ENCODE measurements at regions not wholly inside any gene's neighbourhood (a gene's known extent, or its start where the extent isn't known, plus 50 kb on each side); places are given as distances from the start of the nearest gene placed in this dataset.

GRCh38 chr5:2669913-2670312, 81.6 kb downstream of the IRX2 start:
- Histone ChIP-seq H3K27ac (ENCODE audit: low read depth, low read length) (no peak overlapping the region), H3K27me3 (replicated peaks in 1 of 4; ENCODE audit: control insufficient read depth in 3 of 4, extremely low read depth in 1 of 4, insufficient read depth in 3 of 4, low read length in 3 of 4) (no peaks in the 10 kb centered on the region), H3K4me1 (replicated peaks in 1 of 4; ENCODE audit: control insufficient read depth in 3 of 4, insufficient read depth in 4 of 4, low read length in 3 of 4) (peaks cover 0 to 5% (median 0%) of the 10 kb centered on the region in 4 experiments; a peak in 2 of 7 replicates), H3K9me3 (ENCODE audit: insufficient read depth in 2 of 2, low read depth in 1 of 2, low read length in 1 of 2) (no peaks in the 10 kb centered on the region), H3K4ac (replicated peaks; ENCODE audit: insufficient read length, low read depth, low read length) (no peak overlapping the region), H3K4me2 (ENCODE audit: insufficient read depth in 1 of 2, low read depth in 2 of 2, low read length in 2 of 2) (no peak overlapping the region), H3K56ac (replicated peaks; ENCODE audit: insufficient read length, low read depth, low read length) (no peak overlapping the region), H2BK15ac (ENCODE audit: low read length) (no peak overlapping the region), H2BK12ac (ENCODE audit: low read depth, low read length) (no peak overlapping the region), H4K20me1 (replicated peaks in 1 of 2; ENCODE audit: control insufficient read depth in 1 of 2, insufficient read depth in 2 of 2, low read length in 2 of 2) (peaks cover 0 to 4% of the 10 kb centered on the region in 2 experiments), H3K79me2 (ENCODE audit: control insufficient read depth in 1 of 2, insufficient read depth in 2 of 2, low read length in 2 of 2) (no peaks in the 10 kb centered on the region; a peak in 1 of 4 replicates), H3K23ac (ENCODE audit: insufficient read length) (no peak overlapping the region), H3K9ac (replicated peaks in 1 of 4; ENCODE audit: extremely low read depth in 1 of 4, low read depth in 3 of 4, low read length in 3 of 4) (no peak overlapping the region), H3K36me3 (ENCODE audit: control insufficient read depth in 2 of 4, insufficient read depth in 4 of 4, low read length in 3 of 4) (no peaks in the 10 kb centered on the region), H3K4me3 (ENCODE audit: extremely low read depth in 1 of 4, insufficient read depth in 2 of 4, low read depth in 3 of 4, low read length in 4 of 4) (no peak overlapping the region), H3K18ac (ENCODE audit: extremely low read depth, low read length) (no peak overlapping the region), H4K91ac (replicated peaks; ENCODE audit: insufficient read length, low read length) (no peak overlapping the region), H3K79me1 (ENCODE audit: low read depth, low read length) (no peaks in the 10 kb centered on the region), H2BK120ac (replicated peaks; ENCODE audit: low read depth, low read length) (no peak overlapping the region), H2AFZ (ENCODE audit: low read length) (no peak overlapping the region), H2BK20ac (ENCODE audit: low read length) (no peak overlapping the region), H4K8ac (ENCODE audit: extremely low read depth, insufficient read depth, low read length) (peak overlapping the region; percentile 12; the same call in 1 of the 2 replicates), H4K5ac (ENCODE audit: insufficient read length, low read depth, low read length) (no peak overlapping the region), H3K23me2 (ENCODE audit: low read depth, low read length) (peaks cover 7% of the 10 kb centered on the region; the same call in 1 of the 2 replicates), H2AK5ac (ENCODE audit: low read depth, low read length) (no peak overlapping the region), H2BK5ac (ENCODE audit: low read depth, low read length) (no peak overlapping the region), H3K14ac (ENCODE audit: insufficient read length) (no peak overlapping the region)
- FAIRE-seq (no peak), DNase-seq (ENCODE audit: low read depth in 1 of 2, low spot score in 2 of 2) (no peak)
- WGBS, 2 experiments (ENCODE audit: extremely low coverage in 1 of 2, insufficient coverage in 1 of 2, insufficient read length in 1 of 2, insufficient replicate concordance in 2 of 2, low coverage in 1 of 2, low lambda C conversion rate in 2 of 2, missing lambda C conversion rate in 1 of 2), result 81% methylated on average over 15 of the region's 16 CpGs; no CpG with 5 or more reads in 1 of the 2 experiments
- ChIA-PET POLR2A (ENCODE audit: partially characterized antibody) (no interaction called here), CTCF (ENCODE audit: partially characterized antibody) (no interaction called here)
- TF ChIP-seq, protein P1, sequence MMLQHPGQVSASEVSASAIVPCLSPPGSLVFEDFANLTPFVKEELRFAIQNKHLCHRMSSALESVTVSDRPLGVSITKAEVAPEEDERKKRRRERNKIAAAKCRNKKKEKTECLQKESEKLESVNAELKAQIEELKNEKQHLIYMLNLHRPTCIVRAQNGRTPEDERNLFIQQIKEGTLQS (IDR thresholded peaks at IDR 0.05; ENCODE audit: insufficient read depth, low read depth, low read length), result no peak
- no peak for TF ChIP-seq EZH2 (IDR thresholded peaks at IDR 0.05; ENCODE audit: low read depth, low read length, severe bottlenecking)
- TF ChIP-seq TCF12 (IDR thresholded peaks at IDR 0.05; ENCODE audit: low read depth, low read length), result no peak
- no peak for TF ChIP-seq CBX8 (IDR thresholded peaks at IDR 0.05; ENCODE audit: borderline replicate concordance, low read depth, low read length)
- no peak for TF ChIP-seq GTF2F1 (IDR thresholded peaks at IDR 0.05; ENCODE audit: borderline replicate concordance, low read depth, low read length)
- no peak for TF ChIP-seq JUND (IDR thresholded peaks at IDR 0.05; ENCODE audit: low read length)
- TF ChIP-seq SIRT6 (IDR thresholded peaks at IDR 0.05; ENCODE audit: low read length), result no peak
- no peak for TF ChIP-seq ASH2L (IDR thresholded peaks at IDR 0.05; ENCODE audit: low read length)
- no peak for TF ChIP-seq SP1 (IDR thresholded peaks at IDR 0.05; ENCODE audit: low read depth, low read length)
- TF ChIP-seq NRF1 (IDR thresholded peaks at IDR 0.05; ENCODE audit: low read depth, low read length), result no peak
- no peak for TF ChIP-seq TAF7 (optimal IDR thresholded peaks at IDR 0.05; ENCODE audit: borderline replicate concordance, low read depth, low read length)
- TF ChIP-seq CTCF (IDR thresholded peaks at IDR 0.05; ENCODE audit: control extremely low read depth in 1 of 3, insufficient read depth in 1 of 3, low read depth in 1 of 3, low read length in 3 of 3), result no peak
- TF ChIP-seq POLR2AphosphoS5 (IDR thresholded peaks at IDR 0.05; ENCODE audit: low read depth, low read length), result no peak

Data from H1 (cell line).